Left ventricle myocardium inferior (tissue), 1 donor: ENCODE measurements at regions not wholly inside any gene's neighbourhood (a gene's known extent, or its start where the extent isn't known, plus 50 kb on each side); places are given as distances from the start of the nearest gene placed in this dataset.

Experiments used
- DNase-seq: peaks from one replicate; pipeline ENCODE4 v3.0.0-alpha.2; 2020
- H3K27ac ChIP-seq: fragments of 200-600 bp; replicated peaks from 2 replicates; pipeline ENCODE4 v1.8.0; 2021
- H3K27me3 ChIP-seq: fragments of 200-600 bp; 2 replicates; pipeline ENCODE4 v1.8.0; 2021; ENCODE audit warnings: low read depth
- H3K36me3 ChIP-seq: fragments of 200-600 bp; 2 replicates; pipeline ENCODE4 v1.8.0; 2021
- H3K4me1 ChIP-seq: fragments of 200-600 bp; 2 replicates; pipeline ENCODE4 v1.8.0; 2021
- H3K4me3 ChIP-seq: fragments of 200-600 bp; 2 replicates; pipeline ENCODE4 v1.8.0; 2021; ENCODE audit warnings: mild to moderate bottlenecking, moderate library complexity
- H3K9me3 ChIP-seq: fragments of 200-600 bp; replicated peaks from 2 replicates; pipeline ENCODE4 v1.8.0; 2021
- intact Hi-C: fragments of 100-400 bp; cut with micrococcal nuclease; formaldehyde crosslinking; loops from one replicate; pipeline ENCODE4 v1.11.0; 2022
- TF ChIP-seq, protein P1 (sequence below): fragments of 200-600 bp; IDR thresholded peaks from 2 replicates; pipeline ENCODE4 v1.8.0; 2021; ENCODE audit warnings: antibody characterized with exemption, mild to moderate bottlenecking, borderline replicate concordance
- donor health status: DM: no; HTN: yes; CAD: no; lungs with severe emphysema.

DNA sequence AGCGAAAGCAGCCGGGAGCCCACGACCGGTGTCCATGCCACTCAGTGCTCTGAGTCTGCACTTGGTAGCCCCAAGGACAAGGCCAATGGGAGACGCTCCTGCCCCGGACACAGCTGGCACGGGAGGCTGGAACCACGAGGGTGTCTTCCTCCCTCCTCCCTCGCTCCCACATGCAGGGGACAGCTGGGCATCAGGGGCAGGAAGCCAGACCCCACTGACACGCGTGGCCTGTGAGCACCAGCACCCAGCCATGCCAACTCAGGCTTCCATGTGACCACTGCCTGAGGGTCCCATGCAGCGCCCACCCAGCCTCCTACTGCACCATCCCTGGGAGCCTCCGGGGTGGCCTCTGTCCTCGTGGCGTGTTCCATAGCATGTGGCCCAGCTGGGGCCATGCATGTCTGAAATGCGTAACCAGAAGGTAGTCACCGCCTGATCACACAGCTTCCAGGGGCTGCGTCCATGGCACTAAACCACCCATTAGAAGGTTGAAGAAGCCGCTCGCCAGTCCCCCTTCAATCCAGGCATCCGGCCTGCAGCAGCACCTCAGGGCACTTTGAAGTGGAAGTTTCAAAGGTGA is 323.2 kb upstream of the SALL3 start:
- H3K27ac ChIP-seq, result no peak overlapping the region
- peaks cover 33% of the 10 kb centered on the region for H3K27me3 ChIP-seq
- no peaks in the 10 kb centered on the region for H3K4me1 ChIP-seq
- intact Hi-C loops, result no loop called here
- DNase-seq, result no peak
- H3K36me3 ChIP-seq, result no peaks in the 10 kb centered on the region
- H3K4me3 ChIP-seq, result no peak overlapping the region
- peaks cover 9% of the 10 kb centered on the region for H3K9me3 ChIP-seq
- TF ChIP-seq, protein P1, sequence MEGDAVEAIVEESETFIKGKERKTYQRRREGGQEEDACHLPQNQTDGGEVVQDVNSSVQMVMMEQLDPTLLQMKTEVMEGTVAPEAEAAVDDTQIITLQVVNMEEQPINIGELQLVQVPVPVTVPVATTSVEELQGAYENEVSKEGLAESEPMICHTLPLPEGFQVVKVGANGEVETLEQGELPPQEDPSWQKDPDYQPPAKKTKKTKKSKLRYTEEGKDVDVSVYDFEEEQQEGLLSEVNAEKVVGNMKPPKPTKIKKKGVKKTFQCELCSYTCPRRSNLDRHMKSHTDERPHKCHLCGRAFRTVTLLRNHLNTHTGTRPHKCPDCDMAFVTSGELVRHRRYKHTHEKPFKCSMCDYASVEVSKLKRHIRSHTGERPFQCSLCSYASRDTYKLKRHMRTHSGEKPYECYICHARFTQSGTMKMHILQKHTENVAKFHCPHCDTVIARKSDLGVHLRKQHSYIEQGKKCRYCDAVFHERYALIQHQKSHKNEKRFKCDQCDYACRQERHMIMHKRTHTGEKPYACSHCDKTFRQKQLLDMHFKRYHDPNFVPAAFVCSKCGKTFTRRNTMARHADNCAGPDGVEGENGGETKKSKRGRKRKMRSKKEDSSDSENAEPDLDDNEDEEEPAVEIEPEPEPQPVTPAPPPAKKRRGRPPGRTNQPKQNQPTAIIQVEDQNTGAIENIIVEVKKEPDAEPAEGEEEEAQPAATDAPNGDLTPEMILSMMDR, result no peak

GRCh38 chr18:78658531-78658930 is 321.1 kb upstream of the SALL3 start:
- no peak for DNase-seq
- TF ChIP-seq, protein P1, result no peak
- Histone ChIP-seq H3K9me3 (no peaks in the 10 kb centered on the region), H3K4me3 (no peak overlapping the region), H3K27ac (no peak overlapping the region), H3K36me3 (no peaks in the 10 kb centered on the region), H3K27me3 (peaks cover 38% of the 10 kb centered on the region), H3K4me1 (no peaks in the 10 kb centered on the region)
- intact Hi-C loops, result no loop called here

DNA sequence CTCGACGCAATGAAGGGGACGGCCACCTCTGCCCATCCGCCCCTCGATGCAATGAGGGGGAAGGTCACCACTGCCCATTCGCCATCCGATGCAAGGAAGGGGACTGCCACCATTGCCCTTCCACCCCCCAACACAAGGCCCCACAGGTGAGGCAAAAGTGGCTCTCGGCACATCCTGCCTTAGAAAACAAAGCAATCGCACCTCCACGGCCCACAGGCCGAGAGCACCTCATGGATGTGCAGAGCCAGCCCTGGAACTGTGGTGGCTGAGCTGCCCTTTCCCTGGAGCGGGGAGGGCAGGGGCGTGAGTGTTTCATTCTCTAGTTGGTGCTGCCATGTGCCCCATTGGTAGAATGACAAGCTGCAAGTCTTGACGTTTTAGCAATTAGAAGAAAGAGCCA is 320.6 kb upstream of the SALL3 start:
- Histone ChIP-seq H3K36me3 (no peaks in the 10 kb centered on the region), H3K27ac (no peak overlapping the region), H3K4me1 (no peaks in the 10 kb centered on the region), H3K27me3 (peaks cover 38% of the 10 kb centered on the region), H3K9me3 (no peaks in the 10 kb centered on the region), H3K4me3 (no peak overlapping the region)
- TF ChIP-seq, protein P1, result no peak
- intact Hi-C loops, result no loop called here
- no peak for DNase-seq

DNA sequence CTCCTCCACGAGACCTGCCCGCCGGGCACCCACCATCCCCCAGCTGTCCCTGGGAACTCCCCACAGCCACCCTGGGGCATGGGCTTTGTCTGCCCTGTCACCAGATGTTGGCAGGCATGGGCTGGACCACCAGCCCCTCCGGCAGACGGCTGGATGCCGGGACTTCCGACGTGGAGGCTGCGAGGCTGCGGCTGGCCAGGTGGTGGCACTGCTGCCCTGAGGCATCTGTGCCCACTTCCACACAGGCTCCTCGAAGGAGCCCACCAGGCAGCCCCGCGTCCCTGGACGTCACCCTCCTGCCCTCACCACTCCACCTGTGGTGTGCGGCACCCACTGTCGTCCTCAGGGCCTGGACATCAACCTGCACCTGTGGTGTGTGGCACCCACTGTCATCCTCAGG is 319.9 kb upstream of the SALL3 start:
- TF ChIP-seq, protein P1, result peak; percentile 50
- Histone ChIP-seq H3K9me3 (no peaks in the 10 kb centered on the region), H3K4me1 (no peaks in the 10 kb centered on the region), H3K27ac (no peak overlapping the region), H3K27me3 (peaks cover 38% of the 10 kb centered on the region), H3K4me3 (no peak overlapping the region), H3K36me3 (no peaks in the 10 kb centered on the region)
- no peak for DNase-seq
- intact Hi-C loops, result no loop called here

GRCh38 chr18:78660311-78660710 is 319.3 kb upstream of the SALL3 start:
- H3K4me1 ChIP-seq, result no peaks in the 10 kb centered on the region
- no peaks in the 10 kb centered on the region for H3K36me3 ChIP-seq
- H3K27me3 ChIP-seq, result peaks cover 38% of the 10 kb centered on the region
- H3K9me3 ChIP-seq, result no peaks in the 10 kb centered on the region
- TF ChIP-seq, protein P1, result no peak
- intact Hi-C loops, result no loop called here
- no peak for DNase-seq
- H3K27ac ChIP-seq, result no peak overlapping the region
- H3K4me3 ChIP-seq, result no peak overlapping the region
